ENCODE measurements at regions not wholly inside any gene's neighbourhood (a gene's known extent, or its start where the extent isn't known, plus 50 kb on each side); places are given as distances from the start of the nearest gene placed in this dataset.

DNA sequence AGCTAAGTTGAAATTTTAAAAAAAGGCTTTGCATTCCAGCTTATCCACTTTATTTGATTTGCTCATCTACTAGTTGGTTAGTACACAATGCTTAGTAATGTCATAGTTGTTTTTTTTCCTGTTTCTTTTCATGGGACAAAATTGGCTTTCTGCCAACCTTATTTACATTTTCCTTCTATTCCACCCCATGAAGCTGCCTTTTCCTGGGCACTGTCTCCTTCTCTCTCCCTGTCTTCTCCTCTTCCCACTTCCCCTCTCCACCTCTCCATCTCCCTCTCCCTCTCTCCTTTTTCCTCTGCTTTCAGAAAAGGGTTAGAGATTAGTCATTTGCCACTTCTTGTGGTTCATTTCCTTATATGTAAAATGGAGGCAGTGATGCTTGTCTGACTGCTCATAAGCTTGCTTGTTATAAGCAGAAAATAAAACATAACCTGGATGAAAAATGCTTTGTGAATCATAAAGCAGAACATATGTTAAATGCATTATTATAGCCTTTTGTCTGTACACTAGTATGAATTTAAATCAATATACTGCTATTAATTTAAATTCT lies 181.9 kb downstream of the CEP135 start:
- H4K20me1 ChIP-seq (replicated peaks in 1 of 2; ENCODE audit: control insufficient read depth in 1 of 2, insufficient read depth in 2 of 2, low read length in 2 of 2), result peaks cover 0 to 4% of the 10 kb centered on the region in 2 experiments
- H3K36me3 ChIP-seq (ENCODE audit: control insufficient read depth in 2 of 4, insufficient read depth in 4 of 4, low read length in 3 of 4), result no peaks in the 10 kb centered on the region
- no peak overlapping the region for H3K14ac ChIP-seq (ENCODE audit: insufficient read length)
- no peak overlapping the region for H4K91ac ChIP-seq (replicated peaks; ENCODE audit: insufficient read length, low read length)
- no peak overlapping the region for H2BK5ac ChIP-seq (ENCODE audit: low read depth, low read length)
- H3K56ac ChIP-seq (replicated peaks; ENCODE audit: insufficient read length, low read depth, low read length), result no peak overlapping the region
- H3K4me2 ChIP-seq (ENCODE audit: insufficient read depth in 1 of 2, low read depth in 2 of 2, low read length in 2 of 2), result no peak overlapping the region
- H2BK12ac ChIP-seq (ENCODE audit: low read depth, low read length), result no peak overlapping the region
- no peak overlapping the region for H4K5ac ChIP-seq (ENCODE audit: insufficient read length, low read depth, low read length)
- no peak overlapping the region for H3K9ac ChIP-seq (replicated peaks in 1 of 4; ENCODE audit: extremely low read depth in 1 of 4, low read depth in 3 of 4, low read length in 3 of 4)
- POLR2A ChIA-PET (ENCODE audit: partially characterized antibody), result no interaction called here
- H4K8ac ChIP-seq (ENCODE audit: extremely low read depth, insufficient read depth, low read length), result no peak overlapping the region
- H3K79me1 ChIP-seq (ENCODE audit: low read depth, low read length), result peaks cover 5% of the 10 kb centered on the region; the same call in 1 of the 2 replicates
- FAIRE-seq, result no peak
- no peak overlapping the region for H3K27ac ChIP-seq (ENCODE audit: low read depth, low read length)
- no peak overlapping the region for H3K23ac ChIP-seq (ENCODE audit: insufficient read length)
- no peak overlapping the region for H3K4me3 ChIP-seq (ENCODE audit: extremely low read depth in 1 of 4, insufficient read depth in 2 of 4, low read depth in 3 of 4, low read length in 4 of 4)
- peaks cover 0 to 2% of the 10 kb centered on the region in 2 experiments; a peak in 1 of 4 replicates for H3K79me2 ChIP-seq (ENCODE audit: control insufficient read depth in 1 of 2, insufficient read depth in 2 of 2, low read length in 2 of 2)
- peaks cover 0 to 6% (median 3%) of the 10 kb centered on the region in 4 experiments; a peak in 3 of 7 replicates for H3K4me1 ChIP-seq (replicated peaks in 1 of 4; ENCODE audit: control insufficient read depth in 3 of 4, insufficient read depth in 4 of 4, low read length in 3 of 4)
- DNase-seq (ENCODE audit: low read depth in 1 of 2, low spot score in 2 of 2), result no peak
- no peak overlapping the region for H2BK15ac ChIP-seq (ENCODE audit: low read length)
- no peak overlapping the region for H3K18ac ChIP-seq (ENCODE audit: extremely low read depth, low read length)
- H3K9me3 ChIP-seq (ENCODE audit: insufficient read depth in 2 of 2, low read depth in 1 of 2, low read length in 1 of 2), result no peaks in the 10 kb centered on the region
- H2BK120ac ChIP-seq (replicated peaks; ENCODE audit: low read depth, low read length), result no peak overlapping the region
- H3K23me2 ChIP-seq (ENCODE audit: low read depth, low read length), result no peaks in the 10 kb centered on the region
- H3K4ac ChIP-seq (replicated peaks; ENCODE audit: insufficient read length, low read depth, low read length), result no peak overlapping the region
- H2BK20ac ChIP-seq (ENCODE audit: low read length), result no peak overlapping the region
- H2AK5ac ChIP-seq (ENCODE audit: low read depth, low read length), result no peak overlapping the region
- CTCF ChIA-PET (ENCODE audit: partially characterized antibody), result interaction anchor here (0.7 to 5.0 kb wide), 12 partner anchors 10 to 172 kb away, joined by 3 to 20 read pairs (median 3); no protein-coding TSS in a partner anchor
- no peaks in the 10 kb centered on the region for H3K27me3 ChIP-seq (replicated peaks in 1 of 4; ENCODE audit: control insufficient read depth in 3 of 4, extremely low read depth in 1 of 4, insufficient read depth in 3 of 4, low read length in 3 of 4)
- no peak overlapping the region for H2AFZ ChIP-seq (ENCODE audit: low read length)
- TF ChIP-seq NANOG (IDR thresholded peaks at IDR 0.05; ENCODE audit: insufficient read depth, low read depth, low read length, poor library complexity, severe bottlenecking) (no peak), CEBPB (IDR thresholded peaks at IDR 0.05; ENCODE audit: low read depth, low read length) (no peak), SUZ12 (IDR thresholded peaks at IDR 0.05; ENCODE audit: low read length) (no peak), TAF1 (IDR thresholded peaks at IDR 0.05; ENCODE audit: low read depth, low read length) (no peak)
